ENCODE measurements at regions not wholly inside any gene's neighbourhood (a gene's known extent, or its start where the extent isn't known, plus 50 kb on each side); places are given as distances from the start of the nearest gene placed in this dataset.

DNA sequence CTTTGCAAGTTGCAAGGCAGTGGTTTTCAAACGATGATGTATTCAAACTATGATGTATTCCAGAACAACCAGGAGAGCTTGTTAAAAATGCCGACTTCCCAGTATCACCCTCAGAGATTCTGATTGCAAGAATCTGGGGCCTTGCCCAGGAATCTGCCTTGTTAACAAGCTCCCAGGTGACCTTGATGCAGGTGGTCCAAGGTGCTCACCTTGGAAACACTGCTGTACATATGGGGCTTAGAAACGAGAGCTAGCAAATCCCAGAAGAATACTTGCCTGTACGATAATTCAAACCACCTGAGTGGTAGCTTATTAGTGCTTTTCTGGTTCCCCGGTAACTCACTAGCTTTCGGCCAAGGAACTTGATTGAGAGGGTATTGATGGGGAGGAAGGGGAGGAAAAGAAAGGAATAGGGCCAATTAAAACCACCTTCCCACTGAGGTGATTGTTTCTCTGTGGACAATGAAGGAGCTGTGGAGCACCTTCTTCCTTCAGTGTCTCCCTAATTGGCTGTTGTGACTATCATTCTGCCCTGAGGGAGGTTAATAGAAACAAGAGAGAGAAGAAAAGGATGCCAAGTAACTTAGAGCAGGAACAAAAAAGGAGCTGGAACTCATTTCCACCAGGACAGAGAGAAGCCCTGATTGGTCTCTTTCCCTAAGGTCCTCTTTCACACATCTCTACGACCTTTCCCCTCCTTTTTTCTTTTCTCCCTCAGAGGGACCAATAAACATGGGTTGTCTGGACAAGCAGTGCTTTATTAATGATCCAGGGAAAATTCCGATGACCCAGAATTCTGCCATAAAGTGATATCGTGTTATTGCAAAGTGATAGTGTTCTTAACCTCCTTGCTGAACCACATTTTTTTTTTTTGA is 218.8 kb downstream of the TMEM167A start:
- no peak for FAIRE-seq
- DNase-seq (ENCODE audit: insufficient read length, low spot score) = no peak

DNA sequence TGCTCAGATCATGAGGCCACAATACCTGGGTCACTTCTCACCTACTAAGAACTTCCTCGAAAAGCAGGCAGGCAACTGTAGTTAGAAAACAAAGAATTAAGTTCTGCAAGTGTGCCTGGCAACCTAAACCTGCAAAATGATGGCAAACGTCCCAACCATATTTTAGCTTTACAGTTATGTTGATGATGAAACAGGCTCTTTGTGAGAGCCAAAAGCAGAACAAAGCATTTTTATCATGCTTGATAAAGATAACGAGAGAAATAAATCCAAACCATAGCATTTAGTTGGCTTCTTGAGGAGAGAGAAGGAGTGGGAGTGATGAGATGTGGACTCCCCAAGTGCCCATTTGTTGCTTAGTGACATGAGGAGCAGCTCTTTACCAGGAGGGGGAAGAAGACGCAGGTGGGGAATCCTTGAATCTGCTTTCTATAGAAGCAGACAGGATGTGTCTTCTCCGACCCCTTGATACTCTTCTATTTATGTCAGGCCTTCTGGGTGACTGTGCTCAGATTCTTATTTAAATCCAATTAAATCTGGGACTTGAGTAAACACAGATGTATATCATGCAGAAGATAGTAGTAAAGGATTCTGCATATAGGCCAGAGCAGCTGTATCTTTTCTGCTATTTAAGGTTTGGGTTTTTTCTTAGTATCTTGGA is 221.2 kb downstream of the TMEM167A start:
- FAIRE-seq (no peak), DNase-seq (ENCODE audit: insufficient read length, low spot score) (no peak)
- TF ChIP-seq POLR2A (IDR thresholded peaks at IDR 0.05; ENCODE audit: low read depth, low read length) (no peak), TAF1 (IDR thresholded peaks at IDR 0.05; ENCODE audit: low read depth, low read length) (no peak), POU2F2 (IDR thresholded peaks at IDR 0.05; ENCODE audit: low read depth, low read length) (no peak), POLR2AphosphoS5 (IDR thresholded peaks at IDR 0.05; ENCODE audit: low read depth, low read length) (no peak), PAX5 (IDR thresholded peaks at IDR 0.05; ENCODE audit: insufficient read depth, low read length, severe bottlenecking) (no peak), SPI1 (IDR thresholded peaks at IDR 0.05; ENCODE audit: low read depth, low read length) (no peak)

More for the DNA sequence above, 218.8 kb downstream of the TMEM167A start:
- no peak for TF ChIP-seq POU2F2 (IDR thresholded peaks at IDR 0.05; ENCODE audit: low read depth, low read length)
- no peak for TF ChIP-seq SPI1 (IDR thresholded peaks at IDR 0.05; ENCODE audit: low read depth, low read length)
- no peak for TF ChIP-seq PAX5 (IDR thresholded peaks at IDR 0.05; ENCODE audit: insufficient read depth, low read length, severe bottlenecking)
- no peak for TF ChIP-seq TAF1 (IDR thresholded peaks at IDR 0.05; ENCODE audit: low read depth, low read length)
- TF ChIP-seq POLR2A (IDR thresholded peaks at IDR 0.05; ENCODE audit: low read depth, low read length) = no peak
- no peak for TF ChIP-seq POLR2AphosphoS5 (IDR thresholded peaks at IDR 0.05; ENCODE audit: low read depth, low read length)

DNA sequence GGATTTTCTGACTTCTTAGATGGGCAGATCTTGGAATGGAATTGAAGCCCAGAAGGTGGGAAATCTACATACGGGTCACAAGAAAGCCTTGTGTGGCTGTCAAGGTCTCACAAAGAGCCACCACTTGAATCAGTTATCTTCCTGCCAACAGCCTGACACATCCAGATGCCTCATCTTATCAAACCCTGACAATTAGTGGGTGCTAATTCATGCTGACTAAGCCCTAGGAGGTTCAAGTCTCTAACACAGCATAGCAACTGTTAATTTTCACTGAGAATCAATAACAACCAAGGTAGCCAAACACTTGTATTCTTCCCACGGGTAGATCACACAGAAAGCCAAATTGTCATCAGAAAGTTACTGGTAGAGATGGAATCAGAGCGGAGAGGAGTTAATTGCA is 222.2 kb downstream of the TMEM167A start:
- no peak for TF ChIP-seq POLR2AphosphoS5 (IDR thresholded peaks at IDR 0.05; ENCODE audit: low read depth, low read length)
- no peak for TF ChIP-seq PAX5 (IDR thresholded peaks at IDR 0.05; ENCODE audit: insufficient read depth, low read length, severe bottlenecking)
- no peak for TF ChIP-seq TAF1 (IDR thresholded peaks at IDR 0.05; ENCODE audit: low read depth, low read length)
- TF ChIP-seq POLR2A (IDR thresholded peaks at IDR 0.05; ENCODE audit: low read depth, low read length) = no peak
- no peak for TF ChIP-seq SPI1 (IDR thresholded peaks at IDR 0.05; ENCODE audit: low read depth, low read length)
- TF ChIP-seq POU2F2 (IDR thresholded peaks at IDR 0.05; ENCODE audit: low read depth, low read length) = no peak
- FAIRE-seq (no peak), DNase-seq (ENCODE audit: insufficient read length, low spot score) (no peak)

DNA sequence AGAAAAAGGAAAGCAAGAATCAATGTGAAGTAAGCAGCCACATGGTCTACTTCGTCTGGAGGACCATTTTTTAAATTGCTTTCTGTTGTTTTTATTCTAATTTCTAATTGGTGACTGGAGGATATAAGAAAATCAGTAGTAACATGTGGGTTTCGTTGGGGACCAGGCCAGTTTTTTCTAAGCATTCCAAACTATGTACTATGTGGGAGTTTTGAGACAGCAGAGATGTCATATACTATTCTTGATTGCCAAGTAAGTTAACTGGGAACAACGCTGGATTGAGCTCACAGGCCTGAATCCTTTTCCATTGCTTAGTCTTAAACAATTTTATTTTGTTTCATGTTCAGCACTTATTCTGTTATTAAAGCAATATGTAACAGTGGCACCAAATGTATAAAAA is 225.7 kb downstream of the TMEM167A start:
- TF ChIP-seq TAF1 (IDR thresholded peaks at IDR 0.05; ENCODE audit: low read depth, low read length) = no peak
- TF ChIP-seq POLR2AphosphoS5 (IDR thresholded peaks at IDR 0.05; ENCODE audit: low read depth, low read length) = no peak
- no peak for TF ChIP-seq POU2F2 (IDR thresholded peaks at IDR 0.05; ENCODE audit: low read depth, low read length)
- no peak for TF ChIP-seq PAX5 (IDR thresholded peaks at IDR 0.05; ENCODE audit: insufficient read depth, low read length, severe bottlenecking)
- no peak for TF ChIP-seq POLR2A (IDR thresholded peaks at IDR 0.05; ENCODE audit: low read depth, low read length)
- TF ChIP-seq SPI1 (IDR thresholded peaks at IDR 0.05; ENCODE audit: low read depth, low read length) = no peak
- DNase-seq (ENCODE audit: insufficient read length, low spot score) (no peak), FAIRE-seq (no peak)

DNA sequence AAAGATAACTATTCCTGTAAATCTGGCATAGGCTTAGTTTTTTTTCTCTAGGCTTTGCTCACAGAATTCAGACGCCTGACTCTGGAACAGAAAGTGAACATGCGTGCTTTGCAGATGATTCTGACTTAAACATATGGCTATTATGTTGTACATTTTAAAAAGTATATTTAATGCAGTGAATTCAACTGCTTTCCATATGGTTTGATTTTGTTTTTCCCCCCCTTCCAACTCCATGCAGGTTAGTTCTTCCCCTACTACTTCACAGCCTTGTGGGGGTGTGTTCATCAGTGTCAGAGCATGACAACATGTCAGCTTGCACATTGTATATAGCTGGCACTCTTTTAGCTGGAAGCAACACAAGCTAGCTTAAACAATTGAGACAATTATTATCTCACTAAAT is 226.8 kb downstream of the TMEM167A start:
- no peak for FAIRE-seq
- no peak for TF ChIP-seq SPI1 (IDR thresholded peaks at IDR 0.05; ENCODE audit: low read depth, low read length)
- no peak for TF ChIP-seq PAX5 (IDR thresholded peaks at IDR 0.05; ENCODE audit: insufficient read depth, low read length, severe bottlenecking)
- no peak for TF ChIP-seq POLR2A (IDR thresholded peaks at IDR 0.05; ENCODE audit: low read depth, low read length)
- no peak for TF ChIP-seq TAF1 (IDR thresholded peaks at IDR 0.05; ENCODE audit: low read depth, low read length)
- no peak for TF ChIP-seq POLR2AphosphoS5 (IDR thresholded peaks at IDR 0.05; ENCODE audit: low read depth, low read length)
- TF ChIP-seq POU2F2 (IDR thresholded peaks at IDR 0.05; ENCODE audit: low read depth, low read length) = no peak
- no peak for DNase-seq (ENCODE audit: insufficient read length, low spot score)

DNA sequence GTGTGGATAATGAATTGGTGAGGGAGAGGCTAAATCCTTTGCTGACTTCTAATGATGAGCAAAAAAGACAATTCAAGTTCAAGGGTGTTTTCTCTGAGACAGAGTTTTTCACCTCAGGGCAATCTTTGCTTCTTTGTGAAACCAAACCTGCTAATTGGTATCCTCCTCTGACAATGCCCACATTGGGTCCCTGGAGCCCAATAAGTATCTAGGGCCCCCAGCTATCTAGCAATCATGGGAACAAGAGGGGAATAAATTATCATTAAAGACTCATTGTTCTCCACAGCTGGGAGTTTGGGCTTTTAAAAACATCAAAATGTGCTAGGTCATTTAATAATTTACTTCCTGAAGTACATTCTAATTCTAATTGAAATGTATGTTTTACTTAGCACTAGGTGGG is 227.3 kb downstream of the TMEM167A start:
- FAIRE-seq = no peak
- TF ChIP-seq PAX5 (IDR thresholded peaks at IDR 0.05; ENCODE audit: insufficient read depth, low read length, severe bottlenecking) (no peak), POU2F2 (IDR thresholded peaks at IDR 0.05; ENCODE audit: low read depth, low read length) (no peak), TAF1 (IDR thresholded peaks at IDR 0.05; ENCODE audit: low read depth, low read length) (no peak), SPI1 (IDR thresholded peaks at IDR 0.05; ENCODE audit: low read depth, low read length) (no peak), POLR2AphosphoS5 (IDR thresholded peaks at IDR 0.05; ENCODE audit: low read depth, low read length) (no peak)
- DNase-seq (ENCODE audit: insufficient read length, low spot score) = no peak

DNA sequence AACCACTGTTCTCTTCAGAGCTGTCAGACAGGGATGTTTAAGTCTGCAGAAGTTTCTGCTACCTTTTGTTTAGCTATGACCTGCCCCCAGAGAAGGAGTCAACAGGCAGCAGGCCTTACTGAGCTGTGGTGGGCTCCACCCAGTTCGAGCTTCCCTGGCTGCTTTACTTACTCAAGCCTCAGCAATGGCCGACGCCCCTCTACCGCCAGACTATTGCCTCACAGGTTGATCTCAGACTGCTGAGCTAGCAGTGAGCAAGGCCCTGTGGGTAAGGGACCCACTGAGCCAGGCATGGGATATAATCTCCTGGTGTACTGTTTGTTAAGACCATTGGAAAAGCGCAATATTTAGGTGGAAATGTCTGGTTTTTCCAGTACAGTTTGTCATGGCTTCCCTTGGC is 229.6 kb downstream of the TMEM167A start:
- DNase-seq (ENCODE audit: insufficient read length, low spot score) = no peak
- no peak for FAIRE-seq
- no peak for TF ChIP-seq POLR2AphosphoS5 (IDR thresholded peaks at IDR 0.05; ENCODE audit: low read depth, low read length)
- TF ChIP-seq TAF1 (IDR thresholded peaks at IDR 0.05; ENCODE audit: low read depth, low read length) = no peak
- no peak for TF ChIP-seq PAX5 (IDR thresholded peaks at IDR 0.05; ENCODE audit: insufficient read depth, low read length, severe bottlenecking)
- TF ChIP-seq SPI1 (IDR thresholded peaks at IDR 0.05; ENCODE audit: low read depth, low read length) = no peak
- TF ChIP-seq POU2F2 (IDR thresholded peaks at IDR 0.05; ENCODE audit: low read depth, low read length) = no peak
- TF ChIP-seq POLR2A (IDR thresholded peaks at IDR 0.05; ENCODE audit: low read depth, low read length) = no peak

DNA sequence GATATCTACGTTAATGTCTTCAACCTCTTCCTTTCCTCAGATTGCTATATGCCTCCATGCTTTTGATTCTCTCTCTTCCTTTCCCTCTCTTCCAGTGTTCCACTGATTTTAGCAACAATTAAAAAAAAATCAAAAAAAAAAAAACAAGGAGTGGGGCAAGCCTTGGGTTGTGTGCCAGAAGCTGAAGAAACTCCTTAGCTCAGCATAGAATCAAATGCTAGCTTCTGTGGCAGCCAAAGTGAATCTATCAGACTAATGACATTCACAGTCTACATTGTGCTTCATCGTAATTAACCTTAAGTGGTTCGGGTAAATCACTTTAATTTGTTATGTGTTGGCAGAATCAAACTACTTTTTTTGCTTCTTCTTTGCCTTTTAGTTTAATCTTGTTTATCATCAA is 237.3 kb downstream of the TMEM167A start:
- no peak for FAIRE-seq
- TF ChIP-seq SPI1 (IDR thresholded peaks at IDR 0.05; ENCODE audit: low read depth, low read length) (no peak), POLR2A (IDR thresholded peaks at IDR 0.05; ENCODE audit: low read depth, low read length) (no peak), TAF1 (IDR thresholded peaks at IDR 0.05; ENCODE audit: low read depth, low read length) (no peak), PAX5 (IDR thresholded peaks at IDR 0.05; ENCODE audit: insufficient read depth, low read length, severe bottlenecking) (no peak), POU2F2 (IDR thresholded peaks at IDR 0.05; ENCODE audit: low read depth, low read length) (no peak), POLR2AphosphoS5 (IDR thresholded peaks at IDR 0.05; ENCODE audit: low read depth, low read length) (no peak)
- no peak for DNase-seq (ENCODE audit: insufficient read length, low spot score)

DNA sequence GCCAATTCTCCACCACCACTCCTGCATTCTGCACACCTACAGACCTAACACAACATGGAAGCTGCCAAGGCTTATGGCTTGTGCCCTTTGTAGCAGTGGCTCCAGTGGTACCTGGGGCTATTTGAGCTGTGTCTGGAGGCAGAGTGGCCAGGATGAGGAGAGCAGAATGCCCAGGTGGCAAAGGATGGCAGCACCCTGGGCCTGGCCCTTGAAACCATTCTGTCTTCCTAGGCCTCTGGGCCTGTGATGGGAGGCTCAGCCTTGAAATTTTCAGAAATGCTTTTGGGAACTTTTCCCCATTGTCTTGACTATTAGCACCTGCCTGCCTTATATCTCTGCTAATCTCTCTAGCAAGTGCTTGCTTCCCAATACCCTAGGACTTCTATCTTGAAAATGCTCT is 241.7 kb downstream of the TMEM167A start:
- DNase-seq (ENCODE audit: insufficient read length, low spot score) = no peak
- no peak for TF ChIP-seq POU2F2 (IDR thresholded peaks at IDR 0.05; ENCODE audit: low read depth, low read length)
- TF ChIP-seq TAF1 (IDR thresholded peaks at IDR 0.05; ENCODE audit: low read depth, low read length) = no peak
- TF ChIP-seq PAX5 (IDR thresholded peaks at IDR 0.05; ENCODE audit: insufficient read depth, low read length, severe bottlenecking) = no peak
- TF ChIP-seq POLR2AphosphoS5 (IDR thresholded peaks at IDR 0.05; ENCODE audit: low read depth, low read length) = no peak
- no peak for TF ChIP-seq SPI1 (IDR thresholded peaks at IDR 0.05; ENCODE audit: low read depth, low read length)
- TF ChIP-seq POLR2A (IDR thresholded peaks at IDR 0.05; ENCODE audit: low read depth, low read length) = no peak
- FAIRE-seq = no peak
